ENCODE measurements at regions not wholly inside any gene's neighbourhood (a gene's known extent, or its start where the extent isn't known, plus 50 kb on each side); places are given as distances from the start of the nearest gene placed in this dataset.

GRCh38 chr13:34547929-34548328 is 394.1 kb upstream of the NBEA start:
- no peak overlapping the region for H3K4me3 ChIP-seq (replicated peaks; ENCODE audit: insufficient read depth, low read length)
- no peak overlapping the region for H3K27ac ChIP-seq (replicated peaks)
- DNase-seq (ENCODE audit: low read depth in 1 of 2, low spot score in 1 of 2): no peak
- no peak for TF ChIP-seq GABPA (IDR thresholded peaks at IDR 0.05; ENCODE audit: low read depth)
- TF ChIP-seq SPI1 (IDR thresholded peaks at IDR 0.05; ENCODE audit: borderline replicate concordance, low read depth): no peak
- no peak for TF ChIP-seq REST (IDR thresholded peaks at IDR 0.05; ENCODE audit: insufficient replicate concordance, low read depth)
- no peak for TF ChIP-seq POLR2AphosphoS5 (IDR thresholded peaks at IDR 0.05; ENCODE audit: low read depth)
- TF ChIP-seq CTCF (IDR thresholded peaks at IDR 0.05; ENCODE audit: insufficient read depth, low read length): no peak
- H3K27me3 ChIP-seq (ENCODE audit: insufficient read depth, poor library complexity, severe bottlenecking): no peaks in the 10 kb centered on the region

DNA sequence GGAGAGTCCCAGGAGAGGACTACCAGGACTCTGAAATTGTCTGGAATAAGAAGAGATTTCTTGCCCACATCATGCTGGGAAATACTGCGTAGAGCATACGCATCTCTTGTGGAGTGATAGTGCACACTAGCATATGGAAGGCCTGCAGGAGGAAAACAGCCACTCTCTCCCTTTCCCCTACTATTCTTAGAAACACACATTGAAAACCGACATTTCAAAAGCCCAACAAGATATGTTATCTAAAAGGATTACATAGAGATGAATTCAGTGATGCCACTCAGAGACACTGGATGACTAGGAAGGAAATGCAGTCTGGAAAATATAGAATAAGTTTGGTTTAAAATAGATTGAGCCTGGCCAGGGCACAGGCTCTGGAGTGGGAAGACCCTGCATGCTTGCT is 388.7 kb upstream of the NBEA start:
- H3K27me3 ChIP-seq (ENCODE audit: insufficient read depth, poor library complexity, severe bottlenecking): peaks cover 3% of the 10 kb centered on the region
- TF ChIP-seq SPI1 (IDR thresholded peaks at IDR 0.05; ENCODE audit: borderline replicate concordance, low read depth) (no peak), POLR2AphosphoS5 (IDR thresholded peaks at IDR 0.05; ENCODE audit: low read depth) (no peak)
- no peak for DNase-seq (ENCODE audit: low read depth in 1 of 2, low spot score in 1 of 2)
- H3K27ac ChIP-seq (replicated peaks): no peak overlapping the region
- H3K4me3 ChIP-seq (replicated peaks; ENCODE audit: insufficient read depth, low read length): no peak overlapping the region

DNA sequence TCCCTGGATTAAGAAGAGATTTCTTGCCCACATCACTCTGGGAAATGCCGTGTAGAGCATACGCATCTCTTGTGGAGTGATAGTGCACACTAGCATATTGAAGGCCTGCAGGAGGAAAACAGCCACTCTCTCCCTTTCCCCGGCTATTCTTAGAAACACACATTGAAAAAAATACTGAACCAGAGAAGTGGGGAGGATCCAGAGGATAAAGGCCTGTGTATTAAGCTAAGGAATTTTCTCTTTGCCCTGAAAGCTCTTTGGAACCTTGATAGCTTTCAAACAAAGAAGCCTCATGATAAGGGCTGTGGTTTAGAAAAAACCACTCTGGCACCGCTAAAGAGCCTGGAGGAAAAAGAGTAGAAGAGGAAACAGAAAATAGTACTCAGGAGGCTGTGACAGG is 386.1 kb upstream of the NBEA start:
- peaks cover 5% of the 10 kb centered on the region for H3K27me3 ChIP-seq (ENCODE audit: insufficient read depth, poor library complexity, severe bottlenecking)
- no peak for DNase-seq (ENCODE audit: low read depth in 1 of 2, low spot score in 1 of 2)
- H3K27ac ChIP-seq (replicated peaks): no peak overlapping the region
- H3K4me3 ChIP-seq (replicated peaks; ENCODE audit: insufficient read depth, low read length): no peak overlapping the region
- TF ChIP-seq SPI1 (IDR thresholded peaks at IDR 0.05; ENCODE audit: borderline replicate concordance, low read depth): no peak
- TF ChIP-seq REST (IDR thresholded peaks at IDR 0.05; ENCODE audit: insufficient replicate concordance, low read depth): no peak
- TF ChIP-seq GABPA (IDR thresholded peaks at IDR 0.05; ENCODE audit: low read depth): no peak
- TF ChIP-seq POLR2AphosphoS5 (IDR thresholded peaks at IDR 0.05; ENCODE audit: low read depth): no peak
- no peak for TF ChIP-seq CTCF (IDR thresholded peaks at IDR 0.05; ENCODE audit: insufficient read depth, low read length)

GRCh38 chr13:34561033-34561432 is 381.0 kb upstream of the NBEA start:
- no peak for TF ChIP-seq POLR2AphosphoS5 (IDR thresholded peaks at IDR 0.05; ENCODE audit: low read depth)
- no peak for TF ChIP-seq REST (IDR thresholded peaks at IDR 0.05; ENCODE audit: insufficient replicate concordance, low read depth)
- TF ChIP-seq SPI1 (IDR thresholded peaks at IDR 0.05; ENCODE audit: borderline replicate concordance, low read depth): no peak
- no peak for TF ChIP-seq CTCF (IDR thresholded peaks at IDR 0.05; ENCODE audit: insufficient read depth, low read length)
- no peak for TF ChIP-seq GABPA (IDR thresholded peaks at IDR 0.05; ENCODE audit: low read depth)
- no peak for DNase-seq (ENCODE audit: low read depth in 1 of 2, low spot score in 1 of 2)

More at GRCh38 chr13:34561033-34561432, 381.0 kb upstream of the NBEA start:
- peaks cover 5% of the 10 kb centered on the region for H3K27me3 ChIP-seq (ENCODE audit: insufficient read depth, poor library complexity, severe bottlenecking)
- no peak overlapping the region for H3K27ac ChIP-seq (replicated peaks)
- H3K4me3 ChIP-seq (replicated peaks; ENCODE audit: insufficient read depth, low read length): no peak overlapping the region

Data from HL-60 (cell line).